ENCODE measurements at regions not wholly inside any gene's neighbourhood (a gene's known extent, or its start where the extent isn't known, plus 50 kb on each side); places are given as distances from the start of the nearest gene placed in this dataset.

DNA sequence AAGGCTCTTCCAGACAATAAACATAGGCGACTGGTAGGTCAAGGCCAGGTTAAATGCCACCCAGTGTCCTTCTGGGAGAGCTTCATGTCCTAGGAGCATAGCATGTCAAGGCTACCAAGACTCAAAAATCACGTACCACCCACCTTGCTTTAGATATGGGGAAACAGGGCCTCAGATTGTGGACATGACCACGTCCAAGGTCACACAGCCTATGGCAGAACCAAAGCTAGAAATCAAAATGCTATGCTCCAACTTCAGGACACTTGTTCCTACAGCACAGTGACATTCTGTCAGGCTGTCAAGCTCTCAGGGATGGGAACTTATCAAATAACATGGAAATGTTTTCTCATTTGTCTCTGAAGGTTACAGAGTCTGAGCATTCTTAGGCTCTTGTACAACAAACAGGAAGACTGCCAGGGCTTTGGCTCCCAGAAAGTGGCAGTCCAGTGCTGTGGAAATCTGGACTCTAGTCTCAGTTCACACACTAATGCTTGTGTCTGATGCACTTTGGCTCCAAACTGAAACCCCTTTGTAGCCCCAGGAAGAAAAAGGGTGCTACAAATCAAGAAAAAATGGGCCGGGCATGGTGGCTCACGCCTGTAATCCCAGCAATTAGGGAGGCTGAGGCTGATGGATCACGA, 170.4 kb upstream of the LPP start:
- TF ChIP-seq CTCF (IDR thresholded peaks at IDR 0.05) (no peak), POLR2A (IDR thresholded peaks at IDR 0.05) (no peak)

All from thyroid gland (tissue), 4 donors.